Cerebellar cortex (tissue), 1 donor: ENCODE measurements at regions not wholly inside any gene's neighbourhood (a gene's known extent, or its start where the extent isn't known, plus 50 kb on each side); places are given as distances from the start of the nearest gene placed in this dataset.
A peak's percentile ranks its signal among the peaks of the same experiment; 100 is the strongest.
"Not testable (repeated sequence)": the region's sequence is repeated elsewhere in the genome, so short reads cannot be mapped to it uniquely, and the experiment has no call there.

Source experiments
- DNase-seq: peaks from one replicate; pipeline ENCODE4 v3.0.0-alpha.2; 2015; ENCODE audit warnings: low spot score

GRCh38 chr7:131848033-131848432 is 291.6 kb upstream of the PODXL start:
- DNase-seq, result no peak

GRCh38 chr7:131845573-131846314 is 289.3 kb upstream of the PODXL start:
- DNase-seq, result no peak

GRCh38 chr7:131844369-131844768 is 287.9 kb upstream of the PODXL start:
- no peak for DNase-seq

- no peak for DNase-seq
Observed at GRCh38 chr7:131843898-131844331, 287.5 kb upstream of the PODXL start.

GRCh38 chr7:131839967-131840690 is 283.7 kb upstream of the PODXL start:
- no peak for DNase-seq

GRCh38 chr7:131836733-131837132 is 280.3 kb upstream of the PODXL start:
- DNase-seq, result no peak

- DNase-seq, result peak; percentile 81
Observed at GRCh38 chr7:131835141-131835540, 278.7 kb upstream of the PODXL start.

GRCh38 chr7:131830681-131831080 is 274.3 kb upstream of the PODXL start:
- no peak for DNase-seq

- no peak for DNase-seq
Observed at GRCh38 chr7:131829947-131830558, 273.6 kb upstream of the PODXL start.

- DNase-seq, result no peak
Observed at GRCh38 chr7:131827421-131827820, 271.0 kb upstream of the PODXL start.

- DNase-seq, result no peak
Observed at GRCh38 chr7:131826960-131827359, 270.5 kb upstream of the PODXL start.

- not testable (repeated sequence) for DNase-seq
Observed at GRCh38 chr7:131823961-131824440, 267.6 kb upstream of the PODXL start.

GRCh38 chr7:131819891-131820290 is 263.5 kb upstream of the PODXL start:
- no peak for DNase-seq

GRCh38 chr7:131816391-131817007 is 260.1 kb upstream of the PODXL start:
- no peak for DNase-seq

- no peak for DNase-seq
Observed at GRCh38 chr7:131808736-131809135, 252.3 kb upstream of the PODXL start.

GRCh38 chr7:131808156-131808555 is 251.7 kb upstream of the PODXL start:
- not testable (repeated sequence) for DNase-seq

GRCh38 chr7:131803816-131804215 is 247.4 kb upstream of the PODXL start:
- DNase-seq, result no peak

- DNase-seq, result no peak
Observed at GRCh38 chr7:131802195-131802864, 245.9 kb upstream of the PODXL start.

- no peak for DNase-seq
Observed at GRCh38 chr7:131800531-131800930, 244.1 kb upstream of the PODXL start.

- no peak for DNase-seq
Observed at GRCh38 chr7:131800008-131800407, 243.6 kb upstream of the PODXL start.

GRCh38 chr7:131797841-131798240 is 241.4 kb upstream of the PODXL start:
- DNase-seq, result no peak

- no peak for DNase-seq
Observed at GRCh38 chr7:131795400-131795799, 239.0 kb upstream of the PODXL start.
